H9 (cell line): ENCODE measurements at regions not wholly inside any gene's neighbourhood (a gene's known extent, or its start where the extent isn't known, plus 50 kb on each side); places are given as distances from the start of the nearest gene placed in this dataset.

Experiments
- DNase-seq: peaks from one replicate; pipeline ENCODE4 v3.0.0-alpha.2; 2017
- H2AFZ ChIP-seq: one replicate; pipeline ENCODE4 v1.6.1; 2013; ENCODE audit warnings: mild to moderate bottlenecking, low read length, control low read depth, moderate library complexity
- H2AK5ac ChIP-seq: 2 replicates; pipeline ENCODE4 v1.6.1; 2013; ENCODE audit warnings: low read length, control low read depth, mixed read lengths; ENCODE audit not compliant: insufficient read length
- H2BK120ac ChIP-seq: one replicate; pipeline ENCODE4 v1.6.1; 2013; ENCODE audit warnings: low read depth, mild to moderate bottlenecking, low read length, control low read depth, inconsistent platforms; ENCODE audit not compliant: poor library complexity, severe bottlenecking
- H2BK12ac ChIP-seq: 2 replicates; pipeline ENCODE4 v1.6.1; 2013; ENCODE audit warnings: low read length, control low read depth, mixed read lengths, low read depth; ENCODE audit not compliant: insufficient read length
- H2BK15ac ChIP-seq: 2 replicates; pipeline ENCODE4 v1.6.1; 2013; ENCODE audit warnings: low read depth, low read length, control low read depth
- H2BK20ac ChIP-seq: one replicate; pipeline ENCODE4 v1.6.1; 2013; ENCODE audit warnings: low read depth, mild to moderate bottlenecking, low read length, control low read depth, inconsistent platforms; ENCODE audit not compliant: poor library complexity, severe bottlenecking
- H2BK5ac ChIP-seq: 2 replicates; pipeline ENCODE4 v1.6.1; 2013; ENCODE audit warnings: low read length, control low read depth, mixed read lengths; ENCODE audit not compliant: insufficient read length
- H3K14ac ChIP-seq: 2 replicates; pipeline ENCODE4 v1.6.1; 2013; ENCODE audit warnings: low read length, control low read depth; ENCODE audit not compliant: insufficient read depth
- H3K18ac ChIP-seq: 2 replicates; pipeline ENCODE4 v1.6.1; 2013; ENCODE audit warnings: low read depth, mild to moderate bottlenecking, mixed read lengths, low read length, control low read depth; ENCODE audit not compliant: insufficient read length
- H3K23ac ChIP-seq: 2 replicates; pipeline ENCODE4 v1.6.1; 2013; ENCODE audit warnings: low read length, control low read depth, mixed read lengths, low read depth; ENCODE audit not compliant: insufficient read length
- H3K23me2 ChIP-seq: 2 replicates; pipeline ENCODE4 v1.6.1; 2013; ENCODE audit warnings: low read depth, mild to moderate bottlenecking, mixed read lengths, low read length, control low read depth; ENCODE audit not compliant: insufficient read length, poor library complexity, severe bottlenecking
- H3K27ac ChIP-seq: 2 replicates; pipeline ENCODE4 v1.5.1; 2013; ENCODE audit warnings: low read length, control low read depth, mixed read lengths, low read depth; ENCODE audit not compliant: insufficient read length
- H3K27me3 ChIP-seq: 2 replicates; pipeline ENCODE4 v1.6.1; 2013; ENCODE audit warnings: low read length, control low read depth, inconsistent platforms; ENCODE audit not compliant: insufficient read depth
- H3K4ac ChIP-seq: 2 replicates; pipeline ENCODE4 v1.6.1; 2013; ENCODE audit warnings: low read depth, mild to moderate bottlenecking, control low read depth, inconsistent platforms, low read length, moderate library complexity
- H3K4me1 ChIP-seq: 2 replicates; pipeline ENCODE4 v1.6.1; 2013; ENCODE audit warnings: low read length, control low read depth, inconsistent platforms; ENCODE audit not compliant: insufficient read depth
- H3K4me2 ChIP-seq: 2 replicates; pipeline ENCODE4 v1.6.1; 2013; ENCODE audit warnings: low read length, control low read depth, mixed read lengths; ENCODE audit not compliant: insufficient read length, insufficient read depth
- H3K56ac ChIP-seq: 2 replicates; pipeline ENCODE4 v1.6.1; 2013; ENCODE audit warnings: low read depth, mild to moderate bottlenecking, mixed read lengths, low read length, control low read depth; ENCODE audit not compliant: insufficient read length
- H3K79me1 ChIP-seq: 2 replicates; pipeline ENCODE4 v1.6.1; 2013; ENCODE audit warnings: low read depth, mild to moderate bottlenecking, moderate library complexity, low read length, control low read depth, inconsistent platforms; ENCODE audit not compliant: insufficient read depth, poor library complexity, severe bottlenecking
- H3K79me2 ChIP-seq: 2 replicates; pipeline ENCODE4 v1.6.1; 2013; ENCODE audit warnings: low read length, control low read depth, inconsistent platforms; ENCODE audit not compliant: insufficient read depth
- H3K9ac ChIP-seq: 2 replicates; pipeline ENCODE4 v1.6.1; 2013; ENCODE audit warnings: low read length, control low read depth, mixed read lengths; ENCODE audit not compliant: insufficient read length; ENCODE audit errors: extremely low read depth
- H3K9me3 ChIP-seq: one replicate; pipeline ENCODE4 v1.6.1; 2013; ENCODE audit warnings: low read depth, low read length, inconsistent platforms; ENCODE audit not compliant: control insufficient read depth
- H3T11ph ChIP-seq: one replicate; pipeline ENCODE4 v1.6.1; 2013; ENCODE audit warnings: mild to moderate bottlenecking, low read length, control low read depth, inconsistent platforms
- H4K20me1 ChIP-seq: one replicate; pipeline ENCODE4 v1.6.1; 2013; ENCODE audit not compliant: control insufficient read depth, insufficient read length, insufficient read depth
- H4K5ac ChIP-seq: 2 replicates; pipeline ENCODE4 v1.6.1; 2013; ENCODE audit warnings: low read depth, mild to moderate bottlenecking, mixed read lengths, low read length, control low read depth; ENCODE audit not compliant: insufficient read length
- H4K8ac ChIP-seq: replicated peaks from 2 replicates; pipeline ENCODE4 v1.6.1; 2013; ENCODE audit warnings: low read length, control low read depth, mixed read lengths, low read depth; ENCODE audit not compliant: insufficient read length
- H4K91ac ChIP-seq: 2 replicates; pipeline ENCODE4 v1.6.1; 2013; ENCODE audit warnings: low read depth, mild to moderate bottlenecking, moderate library complexity, mixed read lengths, low read length, control low read depth; ENCODE audit not compliant: insufficient read length
- H3K27ac Mint-ChIP-seq, 3 experiments: 2 replicates in 2 of 3; 3 replicates in 1 of 3; pipeline ENCODE4 v1.8.0; 2020 to 2021; ENCODE audit warnings: mixed read lengths in 3 of 3, mild to moderate bottlenecking in 1 of 3, moderate library complexity in 1 of 3
- H3K27me3 Mint-ChIP-seq: 2 replicates; pipeline ENCODE4 v1.8.0; 2021; ENCODE audit warnings: low read depth, mild to moderate bottlenecking, moderate library complexity, mixed read lengths
- H3K36me3 Mint-ChIP-seq, 3 experiments: 2 replicates in 2 of 3; 3 replicates in 1 of 3; pipeline ENCODE4 v1.8.0; 2020 to 2021; ENCODE audit warnings: low read depth in 3 of 3, mixed read lengths in 3 of 3; ENCODE audit not compliant: insufficient read depth in 1 of 3
- H3K4me1 Mint-ChIP-seq, 2 experiments: 2 replicates each; pipeline ENCODE4 v1.8.0; 2020; ENCODE audit warnings: mixed read lengths in 2 of 2
- H3K4me3 Mint-ChIP-seq, 2 experiments: 2 replicates in 1 of 2; 3 replicates in 1 of 2; pipeline ENCODE4 v1.8.0; 2020 to 2021; ENCODE audit warnings: mild to moderate bottlenecking in 2 of 2, mixed read lengths in 2 of 2, moderate library complexity in 1 of 2
- H3K9me3 Mint-ChIP-seq, 2 experiments: 2 replicates in 1 of 2; 3 replicates in 1 of 2; pipeline ENCODE4 v1.8.0; 2020; ENCODE audit warnings: mild to moderate bottlenecking in 2 of 2, mixed read lengths in 2 of 2, moderate library complexity in 1 of 2
- WGBS: extraction: QIAGEN DNeasy Blood & Tissue Kit; methylation state at CpG from one replicate; pipeline ENCODE4 v1.1.7; 2013; ENCODE audit warnings: missing lambda C conversion rate, low lambda C conversion rate, mixed read lengths; ENCODE audit not compliant: insufficient read length; ENCODE audit errors: extremely low coverage; 5-methylcytosine and 5-hydroxymethylcytosine counted together
- TF ChIP-seq, protein P1 (sequence below): fragments of 200-600 bp; sonication (generic); conservative IDR thresholded peaks from 3 replicates; pipeline ENCODE4 v1.8.0; 2021; ENCODE audit warnings: antibody characterized with exemption, mild to moderate bottlenecking

DNA sequence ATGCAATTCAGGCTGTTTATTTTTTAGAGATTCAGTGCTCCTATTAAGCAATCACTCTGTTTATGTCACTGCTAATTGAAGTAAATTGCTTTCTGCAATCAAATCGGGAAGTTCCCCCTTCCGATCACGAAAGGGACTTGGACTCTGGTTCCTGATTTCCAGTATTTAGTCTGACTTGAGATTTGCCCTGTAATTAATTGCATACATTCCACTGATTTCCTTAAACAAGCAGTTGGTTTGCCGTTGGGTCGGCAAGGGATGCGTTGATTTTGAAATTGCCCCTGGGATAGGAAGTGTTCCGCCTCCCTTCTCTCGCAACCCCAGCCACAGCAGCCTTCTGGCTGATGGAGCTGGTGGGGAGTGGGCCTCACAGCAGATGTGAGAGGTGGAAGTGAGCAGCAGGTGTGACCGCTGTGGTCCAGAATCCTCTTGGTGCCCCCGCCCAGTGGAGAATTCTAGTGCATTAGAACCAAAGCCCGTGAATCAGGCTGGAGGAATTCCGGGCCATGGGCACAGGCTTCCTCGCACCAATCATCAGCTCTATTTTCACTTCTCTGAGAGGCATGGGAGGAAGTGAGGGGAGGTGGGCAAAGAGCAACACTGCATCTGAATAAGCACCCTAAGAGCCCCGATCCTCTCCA, 102.5 kb downstream of the SPRY4 start:
- Histone ChIP-seq H2BK20ac (no peak overlapping the region), H4K20me1 (no peaks in the 10 kb centered on the region), H2BK12ac (no peak overlapping the region), H2BK15ac (no peak overlapping the region), H3K4me2 (no peak overlapping the region), H3K56ac (no peak overlapping the region), H3K79me2 (no peaks in the 10 kb centered on the region), H3K27ac (no peak overlapping the region), H3K27me3 (no peaks in the 10 kb centered on the region), H2BK120ac (no peak overlapping the region), H4K5ac (no peak overlapping the region), H3K14ac (no peak overlapping the region), H3K9ac (no peak overlapping the region), H3K79me1 (no peaks in the 10 kb centered on the region), H3K18ac (no peak overlapping the region), H2AFZ (no peak overlapping the region), H3K23me2 (no peaks in the 10 kb centered on the region), H2AK5ac (no peak overlapping the region), H3K23ac (no peak overlapping the region), H4K8ac (no peak overlapping the region), H3K9me3 (no peaks in the 10 kb centered on the region), H3K4me1 (peaks cover 8% of the 10 kb centered on the region; the same call in 1 of the 2 replicates), H4K91ac (no peak overlapping the region), H2BK5ac (no peak overlapping the region), H3T11ph (no peak overlapping the region), H3K4ac (no peak overlapping the region)
- no peak overlapping the region for H3K4me3 Mint-ChIP-seq
- peaks cover 2% of the 10 kb centered on the region for H3K27me3 Mint-ChIP-seq
- no CpG with 5 or more reads among the region's 14 CpGs for whole genome bisulfite sequencing
- H3K27ac Mint-ChIP-seq, result no peak overlapping the region
- no peaks in the 10 kb centered on the region for H3K36me3 Mint-ChIP-seq
- TF ChIP-seq, protein P1, sequence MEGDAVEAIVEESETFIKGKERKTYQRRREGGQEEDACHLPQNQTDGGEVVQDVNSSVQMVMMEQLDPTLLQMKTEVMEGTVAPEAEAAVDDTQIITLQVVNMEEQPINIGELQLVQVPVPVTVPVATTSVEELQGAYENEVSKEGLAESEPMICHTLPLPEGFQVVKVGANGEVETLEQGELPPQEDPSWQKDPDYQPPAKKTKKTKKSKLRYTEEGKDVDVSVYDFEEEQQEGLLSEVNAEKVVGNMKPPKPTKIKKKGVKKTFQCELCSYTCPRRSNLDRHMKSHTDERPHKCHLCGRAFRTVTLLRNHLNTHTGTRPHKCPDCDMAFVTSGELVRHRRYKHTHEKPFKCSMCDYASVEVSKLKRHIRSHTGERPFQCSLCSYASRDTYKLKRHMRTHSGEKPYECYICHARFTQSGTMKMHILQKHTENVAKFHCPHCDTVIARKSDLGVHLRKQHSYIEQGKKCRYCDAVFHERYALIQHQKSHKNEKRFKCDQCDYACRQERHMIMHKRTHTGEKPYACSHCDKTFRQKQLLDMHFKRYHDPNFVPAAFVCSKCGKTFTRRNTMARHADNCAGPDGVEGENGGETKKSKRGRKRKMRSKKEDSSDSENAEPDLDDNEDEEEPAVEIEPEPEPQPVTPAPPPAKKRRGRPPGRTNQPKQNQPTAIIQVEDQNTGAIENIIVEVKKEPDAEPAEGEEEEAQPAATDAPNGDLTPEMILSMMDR, result no peak
- H3K4me1 Mint-ChIP-seq, result peaks cover 33 to 41% of the 10 kb centered on the region in 2 experiments
- no peak for DNase-seq
- H3K9me3 Mint-ChIP-seq, result 0 out of 5 replicates have a peak, but pooled peaks cover 0 to under 1% of the 10 kb centered on the region in 2 experiments
